Esophagus squamous epithelium (tissue), 4 donors: ENCODE measurements at regions not wholly inside any gene's neighbourhood (a gene's known extent, or its start where the extent isn't known, plus 50 kb on each side); places are given as distances from the start of the nearest gene placed in this dataset.

Source experiments
- POLR2A ChIP-seq, 4 donors: fragments of 450-650 bp; IDR thresholded peaks; one replicate each; pipeline ENCODE4 v1.6.1; 2017; ENCODE audit warnings: antibody characterized with exemption in 4 of 4, mild to moderate bottlenecking in 4 of 4, moderate library complexity in 3 of 4
- TF ChIP-seq, protein P1 (sequence below), 6 experiments: fragments of 450-650 bp in 4 of 6; fragments of 200-600 bp in 2 of 6; sonication (generic) in 2 of 6; IDR thresholded peaks; one replicate each; pipeline ENCODE4 v1.5.1; 2016 to 2019; ENCODE audit warnings: antibody characterized with exemption in 6 of 6, mild to moderate bottlenecking in 4 of 6, moderate library complexity in 4 of 6

DNA sequence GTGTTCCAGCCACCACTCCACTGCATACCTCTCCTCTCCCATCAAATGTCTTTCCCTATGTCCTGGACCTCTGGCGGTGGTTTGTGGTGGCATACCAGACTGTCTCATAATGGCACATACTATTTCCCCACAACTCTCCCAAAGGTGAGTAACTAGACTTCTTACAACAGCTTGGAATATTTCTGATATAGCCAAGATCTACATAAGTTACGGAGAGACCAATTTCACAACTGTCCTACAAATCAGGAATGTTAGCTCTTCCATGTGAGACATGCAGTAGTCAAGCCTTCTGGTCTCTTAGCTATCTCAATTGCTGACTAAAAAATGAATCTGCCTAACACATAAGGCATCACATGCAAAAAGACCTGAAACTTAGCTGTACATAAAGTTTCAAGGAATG is 588.9 kb downstream of the RNF144B start:
- TF ChIP-seq, protein P1, sequence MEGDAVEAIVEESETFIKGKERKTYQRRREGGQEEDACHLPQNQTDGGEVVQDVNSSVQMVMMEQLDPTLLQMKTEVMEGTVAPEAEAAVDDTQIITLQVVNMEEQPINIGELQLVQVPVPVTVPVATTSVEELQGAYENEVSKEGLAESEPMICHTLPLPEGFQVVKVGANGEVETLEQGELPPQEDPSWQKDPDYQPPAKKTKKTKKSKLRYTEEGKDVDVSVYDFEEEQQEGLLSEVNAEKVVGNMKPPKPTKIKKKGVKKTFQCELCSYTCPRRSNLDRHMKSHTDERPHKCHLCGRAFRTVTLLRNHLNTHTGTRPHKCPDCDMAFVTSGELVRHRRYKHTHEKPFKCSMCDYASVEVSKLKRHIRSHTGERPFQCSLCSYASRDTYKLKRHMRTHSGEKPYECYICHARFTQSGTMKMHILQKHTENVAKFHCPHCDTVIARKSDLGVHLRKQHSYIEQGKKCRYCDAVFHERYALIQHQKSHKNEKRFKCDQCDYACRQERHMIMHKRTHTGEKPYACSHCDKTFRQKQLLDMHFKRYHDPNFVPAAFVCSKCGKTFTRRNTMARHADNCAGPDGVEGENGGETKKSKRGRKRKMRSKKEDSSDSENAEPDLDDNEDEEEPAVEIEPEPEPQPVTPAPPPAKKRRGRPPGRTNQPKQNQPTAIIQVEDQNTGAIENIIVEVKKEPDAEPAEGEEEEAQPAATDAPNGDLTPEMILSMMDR (IDR thresholded peaks at IDR 0.05): no peak
- no peak for TF ChIP-seq POLR2A (IDR thresholded peaks at IDR 0.05)
